ENCODE measurements at regions not wholly inside any gene's neighbourhood (a gene's known extent, or its start where the extent isn't known, plus 50 kb on each side); places are given as distances from the start of the nearest gene placed in this dataset.

GRCh38 chr6:15876406-15876805 lies 213.6 kb upstream of the DTNBP1 start:
- DNase-seq (ENCODE audit: low spot score), result no peak

- DNase-seq (ENCODE audit: low spot score), result no peak
These were observed 213.0 kb upstream of the DTNBP1 start for GRCh38 chr6:15875797-15876196.

GRCh38 chr6:15874821-15875220 lies 212.0 kb upstream of the DTNBP1 start:
- DNase-seq (ENCODE audit: low spot score), result no peak

DNA sequence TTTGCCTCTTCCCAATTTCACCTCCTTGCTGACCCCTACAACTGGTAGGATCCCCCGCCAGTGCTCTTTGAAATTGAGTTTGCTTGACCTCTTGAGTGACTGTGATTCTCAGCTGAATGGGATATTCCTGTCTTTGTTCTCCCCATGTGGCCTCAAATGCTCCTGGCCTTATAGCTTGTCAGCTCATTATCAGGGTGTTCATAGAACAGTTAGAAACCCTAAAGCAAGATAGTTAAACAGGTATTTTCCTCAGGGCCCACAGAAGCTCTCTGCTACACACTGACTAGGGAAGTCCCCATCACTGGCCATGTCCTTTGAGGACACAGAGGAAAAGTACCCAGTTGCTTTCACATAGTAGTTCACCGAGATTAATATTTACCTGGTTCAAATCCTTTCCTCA lies 211.5 kb upstream of the DTNBP1 start:
- DNase-seq (ENCODE audit: low spot score), result no peak

DNA sequence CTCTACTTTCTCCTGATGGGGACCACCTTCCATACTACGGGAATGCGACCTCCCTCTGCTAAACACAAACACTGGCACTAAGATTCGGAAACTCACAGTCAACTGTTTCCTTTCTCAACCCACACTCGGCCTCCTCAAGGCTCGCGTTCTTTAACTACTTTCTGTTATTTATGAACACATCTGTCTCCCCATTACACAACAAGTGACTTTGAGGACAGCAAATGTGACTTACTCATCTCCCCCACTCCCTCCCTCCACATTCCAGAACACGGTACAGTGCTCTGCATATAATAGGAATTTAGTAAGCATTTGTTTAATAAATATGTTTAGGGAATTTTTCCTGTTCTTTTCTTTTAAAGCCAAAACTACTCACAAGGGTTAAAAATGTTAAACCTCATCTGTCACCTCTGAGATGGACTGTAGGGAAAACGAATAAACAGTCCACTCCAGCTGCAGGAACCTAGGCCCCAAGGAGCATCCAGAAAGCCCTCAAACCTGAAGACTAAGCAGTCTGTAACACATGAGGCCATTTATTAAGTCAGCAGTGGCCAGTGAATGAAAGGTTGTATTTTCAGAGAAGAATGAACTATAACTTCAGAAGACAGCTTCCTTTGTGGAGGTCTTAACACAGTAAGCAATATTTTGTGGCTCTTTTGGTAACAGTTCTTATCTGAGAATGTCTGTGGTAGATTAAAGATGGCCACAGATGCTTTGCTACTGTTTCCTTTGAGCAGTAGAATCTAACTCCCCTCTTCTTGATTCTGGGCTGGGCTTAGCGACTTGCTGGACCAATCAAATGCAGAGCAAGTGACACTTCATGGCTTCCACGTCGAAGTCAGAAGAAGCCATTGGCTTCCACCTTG lies 209.6 kb upstream of the DTNBP1 start:
- DNase-seq (ENCODE audit: low spot score), result no peak

- no peak for DNase-seq (ENCODE audit: low spot score)
These were observed 208.4 kb upstream of the DTNBP1 start for GRCh38 chr6:15871276-15871675.

GRCh38 chr6:15870333-15871043 lies 207.7 kb upstream of the DTNBP1 start:
- no peak for DNase-seq (ENCODE audit: low spot score)

DNA sequence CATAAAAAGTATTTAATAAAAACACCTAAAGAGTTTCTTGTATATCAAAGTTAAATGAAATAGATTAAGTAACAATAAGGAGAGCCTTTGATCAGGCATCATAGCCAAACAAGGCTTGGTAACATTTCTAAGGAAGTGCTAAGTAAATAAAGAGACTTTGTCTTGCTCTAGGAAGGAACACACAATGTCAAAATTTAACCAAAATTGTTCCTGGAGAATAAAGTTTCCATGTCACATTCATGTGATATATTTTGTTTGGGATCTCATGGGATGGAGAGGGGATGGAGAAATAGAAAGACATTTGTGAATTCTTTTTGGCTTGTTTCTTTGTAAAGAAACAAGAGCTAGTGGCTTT lies 201.9 kb upstream of the DTNBP1 start:
- no peak for DNase-seq (ENCODE audit: low spot score)

GRCh38 chr6:15864038-15864707 lies 201.3 kb upstream of the DTNBP1 start:
- DNase-seq (ENCODE audit: low spot score), result no peak

- no peak for DNase-seq (ENCODE audit: low spot score)
These were observed 200.0 kb upstream of the DTNBP1 start for GRCh38 chr6:15862810-15863209.

GRCh38 chr6:15861486-15861885 lies 198.7 kb upstream of the DTNBP1 start:
- no peak for DNase-seq (ENCODE audit: low spot score)

- no peak for DNase-seq (ENCODE audit: low spot score)
These were observed 192.2 kb upstream of the DTNBP1 start for GRCh38 chr6:15854826-15855710.

DNA sequence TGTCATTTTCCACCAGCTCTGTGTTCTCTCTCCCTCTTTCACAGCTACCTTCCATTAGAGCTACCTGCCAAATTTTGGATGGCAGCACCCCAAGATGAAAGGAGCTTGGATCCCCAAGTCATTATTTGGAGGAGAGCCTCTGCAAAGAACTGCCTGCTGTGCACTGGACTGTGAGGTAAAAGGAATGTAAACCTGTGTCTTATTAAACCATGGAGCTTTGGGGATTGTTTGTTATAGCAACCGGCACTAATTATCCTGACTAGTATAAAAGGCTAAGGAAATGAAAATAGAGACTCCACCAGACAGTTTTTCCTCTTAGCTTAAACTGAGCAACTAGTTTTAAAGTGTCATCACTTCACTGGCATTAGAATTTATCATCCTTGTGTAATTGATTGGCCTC lies 191.6 kb upstream of the DTNBP1 start:
- no peak for DNase-seq (ENCODE audit: low spot score)

DNA sequence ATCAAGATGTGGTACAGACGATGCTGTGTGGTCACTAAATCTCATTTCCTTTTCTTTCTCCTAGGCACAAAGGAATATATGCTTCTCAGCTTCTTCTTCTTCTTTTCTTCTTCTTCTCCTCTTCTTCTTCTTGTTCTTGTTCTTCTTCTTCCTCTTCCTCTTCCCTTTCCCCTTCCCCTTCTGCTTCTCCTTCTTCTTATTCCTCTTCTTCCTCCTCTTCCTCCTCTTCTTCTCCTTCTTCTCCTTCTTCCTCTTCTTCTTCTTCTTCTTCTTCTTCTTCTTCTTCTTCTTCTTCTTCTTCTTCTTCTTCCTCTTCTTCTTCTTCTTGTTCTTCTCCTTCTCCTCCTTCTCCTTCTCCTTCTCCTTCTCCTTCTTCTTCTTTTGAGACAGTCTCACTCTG lies 190.4 kb upstream of the DTNBP1 start:
- DNase-seq (ENCODE audit: low spot score), result no peak

DNA sequence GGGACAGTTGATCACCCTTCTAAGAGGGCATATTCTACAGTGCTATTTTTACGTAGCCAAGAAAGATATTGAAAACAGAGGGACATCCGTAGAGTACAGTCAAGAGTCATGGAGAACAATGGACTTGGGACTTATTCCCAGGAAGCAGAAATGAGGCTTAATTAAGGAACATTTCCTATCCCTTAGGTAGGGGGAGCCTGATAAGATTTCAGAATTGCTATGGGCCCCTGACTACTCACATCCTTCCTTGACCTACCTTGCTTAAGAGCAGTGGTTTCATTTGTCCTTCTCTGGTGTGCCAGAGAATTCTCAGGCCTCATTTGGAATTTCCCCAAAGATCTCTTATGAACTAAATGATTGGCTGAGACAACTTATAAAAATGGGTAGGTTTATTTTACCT lies 189.5 kb upstream of the DTNBP1 start:
- no peak for DNase-seq (ENCODE audit: low spot score)

GRCh38 chr6:15849395-15849794 lies 186.6 kb upstream of the DTNBP1 start:
- DNase-seq (ENCODE audit: low spot score), result no peak

GRCh38 chr6:15845492-15845891 lies 182.7 kb upstream of the DTNBP1 start:
- no peak for DNase-seq (ENCODE audit: low spot score)

GRCh38 chr6:15843764-15844163 lies 180.9 kb upstream of the DTNBP1 start:
- DNase-seq (ENCODE audit: low spot score), result no peak

DNA sequence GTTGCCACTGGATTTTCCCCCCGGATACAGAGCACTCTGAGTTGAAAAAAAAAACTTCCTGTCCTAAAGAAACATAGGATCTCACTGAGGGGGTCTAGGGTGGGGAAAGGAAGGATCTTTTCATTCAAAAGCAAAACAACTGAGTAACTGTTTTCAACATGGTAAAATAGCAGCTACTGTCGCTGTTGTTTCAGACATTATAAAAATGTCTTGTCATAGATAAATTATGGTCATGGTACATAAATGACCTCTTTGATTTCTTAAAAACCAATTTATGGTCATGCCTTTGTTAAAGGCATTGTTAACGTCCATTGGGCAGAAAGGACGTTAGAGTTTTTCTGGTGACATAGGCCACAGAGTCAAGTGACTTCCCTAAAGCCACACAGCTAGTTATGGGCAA lies 180.4 kb upstream of the DTNBP1 start:
- no peak for DNase-seq (ENCODE audit: low spot score)

- DNase-seq (ENCODE audit: low spot score), result no peak
These were observed 179.9 kb upstream of the DTNBP1 start for GRCh38 chr6:15842727-15843117.

DNA sequence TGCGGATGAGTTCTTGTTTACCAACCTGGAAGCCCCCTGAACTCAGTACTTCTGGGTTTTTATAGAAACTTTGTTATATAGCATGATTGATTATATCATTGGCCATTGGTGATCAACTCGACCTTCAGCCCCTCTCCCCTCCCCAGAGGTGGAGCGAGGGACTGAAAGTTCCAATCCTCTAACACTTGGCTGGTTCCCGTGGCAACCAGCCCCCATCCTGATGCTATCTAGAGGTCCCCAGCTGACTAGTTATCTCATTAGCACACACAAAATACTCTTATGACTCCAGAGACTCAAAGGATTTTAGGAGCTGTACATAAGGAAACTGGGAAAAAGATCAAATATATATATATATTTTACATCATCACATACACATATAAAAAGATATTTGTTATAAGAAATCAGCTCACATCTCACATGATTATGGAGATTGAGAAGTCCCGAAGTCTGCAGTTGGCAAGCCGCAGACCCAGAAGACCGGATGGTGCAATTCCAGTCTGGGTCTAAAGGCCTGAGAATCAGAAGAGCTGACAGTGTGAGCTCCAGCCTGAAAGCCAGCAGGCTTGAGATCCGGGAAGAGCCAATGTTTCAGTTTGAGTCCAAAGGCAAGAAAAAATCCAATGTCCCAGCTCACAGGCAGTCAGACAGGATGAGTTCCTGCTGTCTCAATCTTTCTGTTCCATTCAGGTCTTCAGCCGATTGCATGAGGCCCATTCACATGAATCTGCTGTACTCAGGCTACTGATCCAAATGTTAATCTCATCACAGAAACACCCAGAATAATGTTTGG lies 179.3 kb upstream of the DTNBP1 start:
- no peak for DNase-seq (ENCODE audit: low spot score)
